ENCODE measurements at regions not wholly inside any gene's neighbourhood (a gene's known extent, or its start where the extent isn't known, plus 50 kb on each side); places are given as distances from the start of the nearest gene placed in this dataset.

DNA sequence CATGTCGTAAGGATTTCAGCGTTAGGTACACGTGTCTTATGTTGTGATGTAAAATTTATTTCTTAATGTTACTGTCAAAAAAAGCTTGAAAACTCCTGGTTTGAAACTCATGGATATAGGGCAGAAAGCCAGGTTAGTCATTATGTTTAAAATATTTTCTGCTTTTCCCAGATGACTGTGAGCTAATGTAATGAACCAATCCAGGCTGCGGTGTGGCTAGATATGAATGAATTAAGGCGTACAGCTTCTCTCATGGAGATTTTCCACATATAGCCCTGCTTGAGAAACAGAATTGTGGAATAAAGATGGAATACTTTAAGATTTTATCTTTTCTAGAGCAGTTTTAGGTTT is 80.3 kb upstream of the STMND1 start:
- Histone ChIP-seq H3K27me3 (replicated peaks in 2 of 5; ENCODE audit: control insufficient read depth in 4 of 5, insufficient read depth in 5 of 5, low read length in 4 of 5) (no peaks in the 10 kb centered on the region), H3K36me3 (ENCODE audit: control insufficient read depth in 4 of 4, insufficient read depth in 4 of 4, low read length in 3 of 4) (no peaks in the 10 kb centered on the region), H3K27ac (ENCODE audit: insufficient read depth in 1 of 2, low read depth in 1 of 2, low read length in 2 of 2, poor library complexity in 1 of 2, severe bottlenecking in 2 of 2) (no peak overlapping the region), H3K9me3 (ENCODE audit: control extremely low read depth in 1 of 5, control insufficient read depth in 4 of 5, insufficient read depth in 2 of 5, low read depth in 1 of 5, low read length in 4 of 5) (peaks cover 0 to 8% (median 0%) of the 10 kb centered on the region in 5 experiments), H3K4me1 (ENCODE audit: control extremely low read depth in 1 of 4, control insufficient read depth in 4 of 4, insufficient read depth in 4 of 4, low read length in 3 of 4) (peaks cover 0 to under 1% (median 0%) of the 10 kb centered on the region in 4 experiments), H3K4me3 (ENCODE audit: control insufficient read depth in 1 of 7, extremely low read depth in 1 of 7, insufficient read depth in 4 of 7, low read depth in 2 of 7, low read length in 6 of 7) (no peak overlapping the region)
- WGBS (ENCODE audit: insufficient coverage) = 100% methylated on average over 3 of the region's 5 CpGs
- CTCF ChIA-PET = interaction anchor here (0.7 kb wide), 2 partner anchors 22 to 1109 kb away, joined by 3 read pairs; no protein-coding TSS in a partner anchor
- POLR2A ChIA-PET = no interaction called here
- no peak for DNase-seq

DNA sequence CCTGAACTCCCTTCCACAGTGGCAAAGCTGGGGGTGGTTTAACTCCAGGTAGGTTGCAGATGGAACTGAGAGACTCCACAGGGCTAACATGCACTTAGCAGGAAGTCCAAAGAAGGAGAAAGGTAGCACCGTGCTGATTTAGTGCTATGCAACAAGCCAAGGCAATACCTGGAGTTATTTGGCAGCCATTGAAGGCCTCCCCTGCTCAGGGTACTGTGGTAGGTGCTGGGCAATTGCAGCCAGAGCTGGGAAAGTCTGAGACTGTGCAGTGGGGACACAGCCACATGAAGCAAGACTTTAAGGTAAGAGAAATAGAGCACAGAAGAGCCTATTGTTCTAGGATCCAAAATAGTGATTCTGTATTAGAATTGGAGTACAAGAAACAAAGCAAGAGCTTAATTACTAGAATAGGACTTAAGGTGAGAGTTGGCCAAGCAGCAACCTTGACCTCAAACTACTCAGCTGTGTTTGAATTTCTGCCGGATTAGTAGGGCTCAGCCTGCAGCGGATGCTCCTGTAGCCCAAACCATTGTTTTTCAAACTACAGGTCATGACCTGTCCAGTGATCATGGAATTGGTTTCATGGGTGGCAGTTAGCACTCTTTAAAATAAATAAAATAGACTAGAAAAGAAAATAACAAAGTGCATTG is 80.8 kb upstream of the STMND1 start:
- Histone ChIP-seq H3K27ac (ENCODE audit: insufficient read depth in 1 of 2, low read depth in 1 of 2, low read length in 2 of 2, poor library complexity in 1 of 2, severe bottlenecking in 2 of 2) (no peak overlapping the region), H3K27me3 (replicated peaks in 2 of 5; ENCODE audit: control insufficient read depth in 4 of 5, insufficient read depth in 5 of 5, low read length in 4 of 5) (no peaks in the 10 kb centered on the region), H3K9me3 (ENCODE audit: control extremely low read depth in 1 of 5, control insufficient read depth in 4 of 5, insufficient read depth in 2 of 5, low read depth in 1 of 5, low read length in 4 of 5) (peaks cover 0 to 8% (median 0%) of the 10 kb centered on the region in 5 experiments), H3K4me1 (ENCODE audit: control extremely low read depth in 1 of 4, control insufficient read depth in 4 of 4, insufficient read depth in 4 of 4, low read length in 3 of 4) (peaks cover 0 to 5% (median 2%) of the 10 kb centered on the region in 4 experiments), H3K36me3 (ENCODE audit: control insufficient read depth in 4 of 4, insufficient read depth in 4 of 4, low read length in 3 of 4) (no peaks in the 10 kb centered on the region), H3K4me3 (ENCODE audit: control insufficient read depth in 1 of 7, extremely low read depth in 1 of 7, insufficient read depth in 4 of 7, low read depth in 2 of 7, low read length in 6 of 7) (no peak overlapping the region)
- CTCF ChIA-PET = interaction anchor here (0.7 kb wide), 2 partner anchors 22 to 1109 kb away, joined by 3 read pairs; no protein-coding TSS in a partner anchor
- WGBS (ENCODE audit: insufficient coverage) = 83% methylated on average over 3 of the region's 3 CpGs
- no peak for DNase-seq
- POLR2A ChIA-PET = no interaction called here

DNA sequence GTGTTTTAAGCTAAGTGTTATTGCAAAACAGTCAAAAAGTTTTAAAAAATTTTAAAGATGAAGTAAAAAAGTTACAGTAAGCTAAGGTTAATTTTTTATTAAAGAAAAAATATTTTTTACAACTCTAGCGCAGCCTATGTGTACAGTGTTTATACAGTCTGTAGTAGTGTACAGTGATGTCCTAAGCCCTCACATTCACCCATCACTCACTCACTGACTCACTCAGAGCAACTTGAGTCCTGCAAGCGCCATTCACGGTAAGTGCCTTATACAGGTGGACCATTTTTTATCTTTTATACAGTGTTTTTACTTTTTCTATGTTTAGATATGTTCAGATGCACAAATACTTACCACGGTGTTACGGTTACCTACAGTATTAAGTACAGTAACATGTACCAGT is 83.4 kb upstream of the STMND1 start:
- DNase-seq = no peak
- Histone ChIP-seq H3K4me3 (ENCODE audit: control insufficient read depth in 1 of 7, extremely low read depth in 1 of 7, insufficient read depth in 4 of 7, low read depth in 2 of 7, low read length in 6 of 7) (no peak overlapping the region), H3K4me1 (ENCODE audit: control extremely low read depth in 1 of 4, control insufficient read depth in 4 of 4, insufficient read depth in 4 of 4, low read length in 3 of 4) (peaks cover 0 to 8% (median 3%) of the 10 kb centered on the region in 4 experiments), H3K9me3 (ENCODE audit: control extremely low read depth in 1 of 5, control insufficient read depth in 4 of 5, insufficient read depth in 2 of 5, low read depth in 1 of 5, low read length in 4 of 5) (no peaks in the 10 kb centered on the region), H3K27ac (ENCODE audit: insufficient read depth in 1 of 2, low read depth in 1 of 2, low read length in 2 of 2, poor library complexity in 1 of 2, severe bottlenecking in 2 of 2) (no peak overlapping the region), H3K27me3 (replicated peaks in 2 of 5; ENCODE audit: control insufficient read depth in 4 of 5, insufficient read depth in 5 of 5, low read length in 4 of 5) (no peaks in the 10 kb centered on the region), H3K36me3 (ENCODE audit: control insufficient read depth in 4 of 4, insufficient read depth in 4 of 4, low read length in 3 of 4) (no peaks in the 10 kb centered on the region)
- POLR2A ChIA-PET = interaction anchor here (0.6 kb wide), 1 partner anchor 74 kb away, joined by 3 read pairs; no protein-coding TSS in a partner anchor
- WGBS (ENCODE audit: insufficient coverage) = no CpG with 5 or more reads among the region's 5 CpGs
- CTCF ChIA-PET = no interaction called here

DNA sequence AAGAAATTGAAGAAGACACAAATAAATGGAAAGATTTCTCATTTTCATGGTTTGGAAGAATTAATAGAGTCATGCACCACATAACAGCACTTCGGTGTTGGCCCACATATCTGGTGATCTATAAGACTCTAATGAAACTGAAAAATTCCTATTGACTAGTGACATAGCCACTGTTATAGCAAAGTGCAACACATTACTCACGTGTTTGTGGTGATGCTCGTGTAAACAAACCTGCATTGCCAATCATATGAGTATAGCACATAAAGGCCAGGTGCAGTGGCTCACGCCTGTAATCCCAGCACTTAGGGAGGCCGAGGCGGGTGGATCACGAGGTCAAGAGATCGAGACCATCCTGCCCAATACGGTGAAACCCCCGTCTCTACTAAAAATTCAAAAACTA is 84.4 kb upstream of the STMND1 start:
- ChIA-PET CTCF (no interaction called here), POLR2A (interaction anchor here (0.6 kb wide), 1 partner anchor 181 kb away, joined by 7 read pairs; no protein-coding TSS in a partner anchor)
- Histone ChIP-seq H3K9me3 (ENCODE audit: control extremely low read depth in 1 of 5, control insufficient read depth in 4 of 5, insufficient read depth in 2 of 5, low read depth in 1 of 5, low read length in 4 of 5) (no peaks in the 10 kb centered on the region), H3K4me1 (ENCODE audit: control extremely low read depth in 1 of 4, control insufficient read depth in 4 of 4, insufficient read depth in 4 of 4, low read length in 3 of 4) (peaks cover 0 to 8% (median 3%) of the 10 kb centered on the region in 4 experiments), H3K27me3 (replicated peaks in 2 of 5; ENCODE audit: control insufficient read depth in 4 of 5, insufficient read depth in 5 of 5, low read length in 4 of 5) (no peaks in the 10 kb centered on the region), H3K4me3 (ENCODE audit: control insufficient read depth in 1 of 7, extremely low read depth in 1 of 7, insufficient read depth in 4 of 7, low read depth in 2 of 7, low read length in 6 of 7) (no peak overlapping the region), H3K27ac (ENCODE audit: insufficient read depth in 1 of 2, low read depth in 1 of 2, low read length in 2 of 2, poor library complexity in 1 of 2, severe bottlenecking in 2 of 2) (no peak overlapping the region), H3K36me3 (ENCODE audit: control insufficient read depth in 4 of 4, insufficient read depth in 4 of 4, low read length in 3 of 4) (no peaks in the 10 kb centered on the region)
- no peak for DNase-seq
- WGBS (ENCODE audit: insufficient coverage) = 97% methylated on average over 9 of the region's 10 CpGs

DNA sequence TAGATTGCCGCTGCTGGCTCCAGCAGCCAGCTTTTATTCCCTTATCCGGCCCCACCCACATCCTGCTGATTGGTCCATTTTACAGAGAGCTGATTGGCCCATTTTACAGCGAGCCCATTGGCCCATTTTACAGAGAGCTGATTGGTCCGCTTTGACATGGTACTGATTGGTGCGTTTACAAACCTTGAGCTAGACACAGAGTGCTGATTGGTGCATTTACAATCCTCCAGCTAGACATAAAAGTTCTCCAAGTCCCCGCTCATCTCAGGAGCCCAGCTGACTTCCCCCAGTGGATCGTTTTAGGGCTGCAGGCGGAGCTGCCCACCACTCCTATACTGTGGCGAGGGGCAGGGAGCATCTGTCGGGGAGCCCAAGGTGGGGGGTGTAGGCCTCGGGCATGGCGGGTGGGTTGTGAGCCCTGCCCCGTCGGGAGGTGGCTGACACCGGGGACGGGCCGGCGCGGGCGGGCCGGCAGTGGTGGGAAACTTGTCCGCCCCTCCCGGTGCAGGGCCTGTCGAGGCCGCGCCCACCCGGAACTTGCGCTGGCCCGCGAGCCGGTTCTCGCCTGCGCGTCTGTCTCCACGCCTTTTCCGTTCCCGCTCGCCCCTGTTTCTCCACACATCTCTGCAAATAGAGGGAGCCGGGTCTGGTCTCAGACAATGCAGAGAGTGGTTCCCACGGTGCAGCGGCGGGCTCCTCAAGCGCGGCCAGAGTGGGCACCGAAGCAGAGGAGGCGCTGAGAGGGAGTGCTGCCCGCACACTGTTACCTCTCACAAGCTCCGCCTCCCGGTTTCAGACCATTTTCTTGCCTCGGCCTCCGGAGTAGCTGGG is 86.1 kb upstream of the STMND1 start:
- ChIA-PET CTCF (interaction anchor here (1.0 kb wide), 1 partner anchor 13 kb away, joined by 3 read pairs; no protein-coding TSS in a partner anchor), POLR2A (no interaction called here)
- no peaks in the 10 kb centered on the region for H3K36me3 ChIP-seq (ENCODE audit: control insufficient read depth in 4 of 4, insufficient read depth in 4 of 4, low read length in 3 of 4)
- 17% methylated on average over 49 of the region's 51 CpGs for WGBS (ENCODE audit: insufficient coverage)
- H3K4me1 ChIP-seq (ENCODE audit: control extremely low read depth in 1 of 4, control insufficient read depth in 4 of 4, insufficient read depth in 4 of 4, low read length in 3 of 4) = peaks cover 0 to 8% (median 3%) of the 10 kb centered on the region in 4 experiments
- DNase-seq = peak; percentile 49 to 80 (median 74)
- H3K4me3 ChIP-seq (ENCODE audit: control insufficient read depth in 1 of 7, extremely low read depth in 1 of 7, insufficient read depth in 4 of 7, low read depth in 2 of 7, low read length in 6 of 7) = peak overlapping the region; percentile 37 to 81 (median 61)
- no peak overlapping the region for H3K27ac ChIP-seq (ENCODE audit: insufficient read depth in 1 of 2, low read depth in 1 of 2, low read length in 2 of 2, poor library complexity in 1 of 2, severe bottlenecking in 2 of 2)
- no peaks in the 10 kb centered on the region for H3K27me3 ChIP-seq (replicated peaks in 2 of 5; ENCODE audit: control insufficient read depth in 4 of 5, insufficient read depth in 5 of 5, low read length in 4 of 5)
- no peaks in the 10 kb centered on the region for H3K9me3 ChIP-seq (ENCODE audit: control extremely low read depth in 1 of 5, control insufficient read depth in 4 of 5, insufficient read depth in 2 of 5, low read depth in 1 of 5, low read length in 4 of 5)

DNA sequence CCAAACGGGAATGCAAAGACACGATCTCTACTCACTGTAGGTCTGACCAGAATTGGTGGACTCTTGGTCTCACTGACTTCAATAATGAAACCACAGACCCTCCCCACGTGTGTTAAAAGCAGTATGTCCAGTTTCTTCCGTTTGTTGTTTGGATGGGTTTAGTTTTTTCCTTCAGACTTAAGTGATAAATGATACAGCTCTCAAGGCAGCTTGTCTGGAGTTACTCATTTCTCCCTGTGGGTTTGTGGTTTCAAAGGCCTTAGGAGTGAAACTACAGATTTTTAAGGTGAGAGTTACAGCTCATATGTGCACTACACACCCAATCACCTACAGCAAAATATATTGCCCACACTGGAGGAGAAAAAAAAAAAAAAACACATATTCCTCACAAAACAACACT is 86.7 kb upstream of the STMND1 start:
- no peaks in the 10 kb centered on the region for H3K9me3 ChIP-seq (ENCODE audit: control extremely low read depth in 1 of 5, control insufficient read depth in 4 of 5, insufficient read depth in 2 of 5, low read depth in 1 of 5, low read length in 4 of 5)
- peaks cover 0 to 8% (median 3%) of the 10 kb centered on the region in 4 experiments for H3K4me1 ChIP-seq (ENCODE audit: control extremely low read depth in 1 of 4, control insufficient read depth in 4 of 4, insufficient read depth in 4 of 4, low read length in 3 of 4)
- WGBS (ENCODE audit: insufficient coverage) = 100% methylated on average over 2 of the region's 4 CpGs
- DNase-seq = peak; percentile 22 to 84 (median 45)
- no peaks in the 10 kb centered on the region for H3K36me3 ChIP-seq (ENCODE audit: control insufficient read depth in 4 of 4, insufficient read depth in 4 of 4, low read length in 3 of 4)
- H3K4me3 ChIP-seq (ENCODE audit: control insufficient read depth in 1 of 7, extremely low read depth in 1 of 7, insufficient read depth in 4 of 7, low read depth in 2 of 7, low read length in 6 of 7) = no peak overlapping the region
- ChIA-PET CTCF (interaction anchor here (1.0 kb wide), 1 partner anchor 12 kb away, joined by 3 read pairs; no protein-coding TSS in a partner anchor), POLR2A (no interaction called here)
- no peak overlapping the region for H3K27ac ChIP-seq (ENCODE audit: insufficient read depth in 1 of 2, low read depth in 1 of 2, low read length in 2 of 2, poor library complexity in 1 of 2, severe bottlenecking in 2 of 2)
- H3K27me3 ChIP-seq (replicated peaks in 2 of 5; ENCODE audit: control insufficient read depth in 4 of 5, insufficient read depth in 5 of 5, low read length in 4 of 5) = no peaks in the 10 kb centered on the region

DNA sequence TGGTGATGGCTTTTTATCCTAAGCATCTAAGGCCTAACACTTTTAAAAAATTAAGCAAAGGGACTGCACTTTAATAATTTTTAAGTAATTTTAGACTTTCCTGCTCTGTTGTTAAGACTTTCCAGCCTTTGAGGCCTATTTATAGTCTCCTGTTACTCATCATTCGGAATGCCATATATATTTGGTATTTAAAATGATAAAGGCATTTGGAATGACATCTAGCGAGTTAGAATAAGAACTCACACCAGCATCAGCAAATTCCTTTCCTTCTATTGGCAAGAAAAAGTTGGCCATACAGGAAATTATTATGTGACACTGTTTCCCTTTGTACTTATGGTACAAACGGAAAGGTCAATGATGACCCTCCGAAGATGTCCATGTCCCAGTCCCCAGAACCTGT is 88.1 kb upstream of the STMND1 start:
- WGBS (ENCODE audit: insufficient coverage) = 100% methylated on average over 1 of the region's 4 CpGs
- Histone ChIP-seq H3K4me3 (ENCODE audit: control insufficient read depth in 1 of 7, extremely low read depth in 1 of 7, insufficient read depth in 4 of 7, low read depth in 2 of 7, low read length in 6 of 7) (no peak overlapping the region), H3K27me3 (replicated peaks in 2 of 5; ENCODE audit: control insufficient read depth in 4 of 5, insufficient read depth in 5 of 5, low read length in 4 of 5) (no peaks in the 10 kb centered on the region), H3K36me3 (ENCODE audit: control insufficient read depth in 4 of 4, insufficient read depth in 4 of 4, low read length in 3 of 4) (no peaks in the 10 kb centered on the region), H3K27ac (ENCODE audit: insufficient read depth in 1 of 2, low read depth in 1 of 2, low read length in 2 of 2, poor library complexity in 1 of 2, severe bottlenecking in 2 of 2) (no peak overlapping the region), H3K9me3 (ENCODE audit: control extremely low read depth in 1 of 5, control insufficient read depth in 4 of 5, insufficient read depth in 2 of 5, low read depth in 1 of 5, low read length in 4 of 5) (no peaks in the 10 kb centered on the region), H3K4me1 (ENCODE audit: control extremely low read depth in 1 of 4, control insufficient read depth in 4 of 4, insufficient read depth in 4 of 4, low read length in 3 of 4) (peaks cover 0 to 8% (median 3%) of the 10 kb centered on the region in 4 experiments)
- CTCF ChIA-PET = no interaction called here
- POLR2A ChIA-PET = no interaction called here
- DNase-seq = no peak

All from common myeloid progenitor, CD34-positive (primary cell).